ENCODE measurements at regions not wholly inside any gene's neighbourhood (a gene's known extent, or its start where the extent isn't known, plus 50 kb on each side); places are given as distances from the start of the nearest gene placed in this dataset.

DNA sequence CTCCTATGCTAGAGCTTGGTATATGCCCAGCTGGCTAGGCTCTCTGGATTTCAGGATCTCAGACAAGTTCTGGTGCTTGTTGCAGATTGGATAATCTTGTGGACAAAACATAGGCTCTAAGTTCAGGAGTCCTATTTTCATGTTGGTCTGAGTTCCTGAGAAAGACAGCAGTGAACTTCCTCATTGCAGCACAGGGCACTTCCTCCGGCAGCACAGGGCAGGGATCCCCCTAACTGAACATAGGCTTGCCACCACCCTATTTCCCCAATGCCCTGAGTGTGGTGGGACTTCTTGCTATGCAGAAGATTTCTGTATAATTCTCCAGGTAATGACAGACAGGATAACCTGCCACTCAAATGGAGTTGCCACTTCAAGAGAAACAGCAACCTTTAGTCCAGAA, 220.1 kb downstream of the PIK3R1 start:
- Histone ChIP-seq H3K4me3 (no peak overlapping the region), H3K27ac (no peak overlapping the region), H3K36me3 (no peaks in the 10 kb centered on the region), H3K27me3 (no peaks in the 10 kb centered on the region), H3K9me3 (ENCODE audit: low read depth) (no peaks in the 10 kb centered on the region), H3K4me1 (ENCODE audit: low read depth) (no peaks in the 10 kb centered on the region)
- TF ChIP-seq CTCF (IDR thresholded peaks at IDR 0.05; ENCODE audit: low read depth, low read length): no peak
- no peak for DNase-seq (ENCODE audit: low read depth in 1 of 2, low spot score in 1 of 2)

GRCh38 chr5:68436686-68437520, 221.3 kb downstream of the PIK3R1 start:
- DNase-seq (ENCODE audit: low read depth in 1 of 2, low spot score in 1 of 2): peak in 1 of 2 donors; percentile 32
- no peak for TF ChIP-seq CTCF (IDR thresholded peaks at IDR 0.05; ENCODE audit: low read depth, low read length)
- Histone ChIP-seq H3K36me3 (no peaks in the 10 kb centered on the region), H3K27ac (no peak overlapping the region), H3K4me3 (no peak overlapping the region), H3K27me3 (no peaks in the 10 kb centered on the region), H3K4me1 (ENCODE audit: low read depth) (no peaks in the 10 kb centered on the region), H3K9me3 (ENCODE audit: low read depth) (no peaks in the 10 kb centered on the region)

GRCh38 chr5:68438876-68439275, 223.3 kb downstream of the PIK3R1 start:
- Histone ChIP-seq H3K4me1 (ENCODE audit: low read depth) (no peaks in the 10 kb centered on the region), H3K36me3 (no peaks in the 10 kb centered on the region), H3K27ac (no peak overlapping the region), H3K4me3 (no peak overlapping the region), H3K27me3 (no peaks in the 10 kb centered on the region), H3K9me3 (ENCODE audit: low read depth) (no peaks in the 10 kb centered on the region)
- no peak for DNase-seq (ENCODE audit: low read depth in 1 of 2, low spot score in 1 of 2)
- TF ChIP-seq CTCF (IDR thresholded peaks at IDR 0.05; ENCODE audit: low read depth, low read length): no peak

DNA sequence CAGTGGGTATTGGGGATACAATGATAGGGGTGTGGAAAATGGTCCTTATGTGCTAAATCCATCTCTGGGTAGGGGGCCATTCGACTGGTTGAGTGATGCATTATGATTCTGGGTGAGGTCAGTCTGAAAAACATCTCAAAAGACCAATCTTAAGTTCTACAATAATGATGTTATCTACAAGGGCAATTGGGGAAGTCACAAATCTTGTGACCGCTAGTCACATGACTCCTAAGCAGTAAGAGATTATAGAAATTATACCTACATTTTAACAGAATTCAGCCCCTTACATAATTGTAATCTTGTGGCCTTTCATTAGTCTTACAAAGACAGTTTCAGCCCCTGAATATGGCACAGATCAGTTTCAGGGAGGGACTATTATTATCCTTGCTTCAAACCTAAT, 224.7 kb downstream of the PIK3R1 start:
- DNase-seq (ENCODE audit: low read depth in 1 of 2, low spot score in 1 of 2): no peak
- Histone ChIP-seq H3K4me1 (ENCODE audit: low read depth) (no peaks in the 10 kb centered on the region), H3K27ac (no peak overlapping the region), H3K4me3 (no peak overlapping the region), H3K27me3 (no peaks in the 10 kb centered on the region), H3K9me3 (ENCODE audit: low read depth) (no peaks in the 10 kb centered on the region), H3K36me3 (no peaks in the 10 kb centered on the region)
- no peak for TF ChIP-seq CTCF (IDR thresholded peaks at IDR 0.05; ENCODE audit: low read depth, low read length)

- DNase-seq (ENCODE audit: low read depth in 1 of 2, low spot score in 1 of 2): no peak
- TF ChIP-seq CTCF (IDR thresholded peaks at IDR 0.05; ENCODE audit: low read depth, low read length): no peak
- no peak overlapping the region for H3K4me3 ChIP-seq
- no peaks in the 10 kb centered on the region for H3K27me3 ChIP-seq
- H3K36me3 ChIP-seq: no peaks in the 10 kb centered on the region
- H3K4me1 ChIP-seq (ENCODE audit: low read depth): no peaks in the 10 kb centered on the region
- H3K9me3 ChIP-seq (ENCODE audit: low read depth): no peaks in the 10 kb centered on the region
- no peak overlapping the region for H3K27ac ChIP-seq
These were observed 225.1 kb downstream of the PIK3R1 start for GRCh38 chr5:68440651-68441050.

Data from cardiac muscle cell (in vitro differentiated cells and primary cell).